ENCODE measurements at regions not wholly inside any gene's neighbourhood (a gene's known extent, or its start where the extent isn't known, plus 50 kb on each side); places are given as distances from the start of the nearest gene placed in this dataset.

GRCh38 chr4:18536428-18536827 is 514.9 kb upstream of the LCORL start:
- no peak overlapping the region for H3K4me3 ChIP-seq (ENCODE audit: low read depth, low read length)
- H3K27me3 ChIP-seq (ENCODE audit: insufficient read depth, low read length), result no peaks in the 10 kb centered on the region
- no peak overlapping the region for H3K27ac ChIP-seq (ENCODE audit: low read depth, low read length)
- H3K36me3 ChIP-seq (ENCODE audit: insufficient read depth, low read length), result no peaks in the 10 kb centered on the region
- H2AFZ ChIP-seq (ENCODE audit: low read length, unreplicated experiment), result no peak overlapping the region
- H3K79me2 ChIP-seq (ENCODE audit: control insufficient read depth, insufficient read depth, low read length, unreplicated experiment), result no peaks in the 10 kb centered on the region
- no peaks in the 10 kb centered on the region for H3K4me1 ChIP-seq (ENCODE audit: control insufficient read depth, insufficient read depth, low read length, unreplicated experiment)

- no peaks in the 10 kb centered on the region for H3K27me3 ChIP-seq (ENCODE audit: insufficient read depth, low read length)
- no peak overlapping the region for H3K27ac ChIP-seq (ENCODE audit: low read depth, low read length)
- H3K4me3 ChIP-seq (ENCODE audit: low read depth, low read length), result no peak overlapping the region
- H3K4me1 ChIP-seq (ENCODE audit: control insufficient read depth, insufficient read depth, low read length, unreplicated experiment), result no peaks in the 10 kb centered on the region
- H3K36me3 ChIP-seq (ENCODE audit: insufficient read depth, low read length), result no peaks in the 10 kb centered on the region
- H3K79me2 ChIP-seq (ENCODE audit: control insufficient read depth, insufficient read depth, low read length, unreplicated experiment), result no peaks in the 10 kb centered on the region
- no peak overlapping the region for H2AFZ ChIP-seq (ENCODE audit: low read length, unreplicated experiment)
These were observed 514.4 kb upstream of the LCORL start for GRCh38 chr4:18535948-18536347.

GRCh38 chr4:18533262-18533775 is 511.8 kb upstream of the LCORL start:
- Histone ChIP-seq H3K4me3 (ENCODE audit: low read depth, low read length) (no peak overlapping the region), H3K79me2 (ENCODE audit: control insufficient read depth, insufficient read depth, low read length, unreplicated experiment) (no peaks in the 10 kb centered on the region), H3K27me3 (ENCODE audit: insufficient read depth, low read length) (no peaks in the 10 kb centered on the region), H2AFZ (ENCODE audit: low read length, unreplicated experiment) (no peak overlapping the region), H3K36me3 (ENCODE audit: insufficient read depth, low read length) (no peaks in the 10 kb centered on the region), H3K27ac (ENCODE audit: low read depth, low read length) (no peak overlapping the region), H3K4me1 (ENCODE audit: control insufficient read depth, insufficient read depth, low read length, unreplicated experiment) (no peaks in the 10 kb centered on the region)

- Histone ChIP-seq H3K4me1 (ENCODE audit: control insufficient read depth, insufficient read depth, low read length, unreplicated experiment) (no peaks in the 10 kb centered on the region), H2AFZ (ENCODE audit: low read length, unreplicated experiment) (no peak overlapping the region), H3K36me3 (ENCODE audit: insufficient read depth, low read length) (no peaks in the 10 kb centered on the region), H3K27me3 (ENCODE audit: insufficient read depth, low read length) (no peaks in the 10 kb centered on the region), H3K27ac (ENCODE audit: low read depth, low read length) (no peak overlapping the region), H3K79me2 (ENCODE audit: control insufficient read depth, insufficient read depth, low read length, unreplicated experiment) (no peaks in the 10 kb centered on the region), H3K4me3 (ENCODE audit: low read depth, low read length) (no peak overlapping the region)
These were observed 510.2 kb upstream of the LCORL start for GRCh38 chr4:18531731-18532130.

DNA sequence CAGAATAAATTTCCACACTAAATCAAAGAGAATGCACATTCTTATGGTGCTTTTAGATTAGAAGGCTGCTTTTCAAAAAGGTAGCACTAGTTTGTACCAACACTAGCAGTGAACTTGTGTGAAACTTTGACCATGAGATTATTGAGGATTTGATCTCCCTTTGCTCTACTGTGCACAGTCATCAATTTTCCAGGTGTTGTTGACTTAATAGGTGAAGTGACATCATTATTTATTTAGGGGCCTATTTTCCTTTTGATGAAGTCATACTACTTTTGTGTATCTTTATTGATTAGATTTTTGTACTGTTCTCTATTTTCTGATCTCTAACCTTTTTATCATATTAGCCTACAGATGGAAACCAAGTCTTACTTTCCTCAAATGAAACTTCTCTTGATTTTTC is 507.9 kb upstream of the LCORL start:
- no peaks in the 10 kb centered on the region for H3K27me3 ChIP-seq (ENCODE audit: insufficient read depth, low read length)
- H3K4me3 ChIP-seq (ENCODE audit: low read depth, low read length), result no peak overlapping the region
- H2AFZ ChIP-seq (ENCODE audit: low read length, unreplicated experiment), result no peak overlapping the region
- H3K27ac ChIP-seq (ENCODE audit: low read depth, low read length), result no peak overlapping the region
- no peaks in the 10 kb centered on the region for H3K79me2 ChIP-seq (ENCODE audit: control insufficient read depth, insufficient read depth, low read length, unreplicated experiment)
- no peaks in the 10 kb centered on the region for H3K4me1 ChIP-seq (ENCODE audit: control insufficient read depth, insufficient read depth, low read length, unreplicated experiment)
- no peaks in the 10 kb centered on the region for H3K36me3 ChIP-seq (ENCODE audit: insufficient read depth, low read length)

DNA sequence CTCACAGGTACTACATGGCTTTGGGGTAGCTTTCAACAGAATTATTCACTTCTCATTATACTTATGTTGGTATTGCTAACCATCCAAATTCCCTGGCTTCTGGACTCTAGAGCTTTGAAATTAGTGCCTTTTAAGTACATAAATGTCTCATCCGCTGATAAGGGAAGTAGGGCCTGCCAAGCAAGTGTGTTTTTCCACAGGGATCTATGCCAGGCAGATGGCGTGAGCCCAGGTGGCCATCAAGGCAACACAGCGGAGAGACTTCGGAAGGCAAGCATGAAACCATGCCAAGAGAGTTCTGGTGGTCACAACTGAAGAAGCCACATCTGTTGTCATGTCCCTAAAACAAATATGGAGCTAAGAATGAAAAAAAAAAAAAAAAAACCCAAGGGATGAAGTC is 503.1 kb upstream of the LCORL start:
- H3K79me2 ChIP-seq (ENCODE audit: control insufficient read depth, insufficient read depth, low read length, unreplicated experiment), result no peaks in the 10 kb centered on the region
- no peaks in the 10 kb centered on the region for H3K36me3 ChIP-seq (ENCODE audit: insufficient read depth, low read length)
- no peaks in the 10 kb centered on the region for H3K4me1 ChIP-seq (ENCODE audit: control insufficient read depth, insufficient read depth, low read length, unreplicated experiment)
- H3K27me3 ChIP-seq (ENCODE audit: insufficient read depth, low read length), result no peaks in the 10 kb centered on the region
- H2AFZ ChIP-seq (ENCODE audit: low read length, unreplicated experiment), result no peak overlapping the region
- H3K4me3 ChIP-seq (ENCODE audit: low read depth, low read length), result no peak overlapping the region
- no peak overlapping the region for H3K27ac ChIP-seq (ENCODE audit: low read depth, low read length)

- Histone ChIP-seq H3K79me2 (ENCODE audit: control insufficient read depth, insufficient read depth, low read length, unreplicated experiment) (no peaks in the 10 kb centered on the region), H3K27me3 (ENCODE audit: insufficient read depth, low read length) (no peaks in the 10 kb centered on the region), H3K36me3 (ENCODE audit: insufficient read depth, low read length) (no peaks in the 10 kb centered on the region), H3K27ac (ENCODE audit: low read depth, low read length) (no peak overlapping the region), H3K4me1 (ENCODE audit: control insufficient read depth, insufficient read depth, low read length, unreplicated experiment) (no peaks in the 10 kb centered on the region), H2AFZ (ENCODE audit: low read length, unreplicated experiment) (no peak overlapping the region), H3K4me3 (ENCODE audit: low read depth, low read length) (no peak overlapping the region)
These were observed 496.5 kb upstream of the LCORL start for GRCh38 chr4:18518098-18518497.

DNA sequence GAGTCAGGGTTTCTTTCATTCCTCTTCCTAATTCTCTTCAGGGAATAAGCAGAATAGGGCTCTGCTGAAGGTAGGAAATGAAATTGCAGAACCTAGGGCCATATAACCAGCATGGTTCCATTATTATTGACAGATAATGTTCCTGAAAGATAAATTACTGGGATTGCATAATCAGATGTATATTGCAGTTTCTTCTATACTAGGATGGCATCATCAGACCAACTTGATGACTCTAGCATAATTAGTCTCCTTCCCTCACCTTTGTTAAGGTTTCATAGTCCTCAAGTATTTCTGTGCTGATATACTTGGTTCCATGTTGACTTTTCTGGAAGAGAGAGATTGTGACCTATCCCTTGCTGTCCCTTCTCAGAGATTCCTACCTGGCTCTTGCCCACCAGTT is 492.3 kb upstream of the LCORL start:
- Histone ChIP-seq H2AFZ (ENCODE audit: low read length, unreplicated experiment) (no peak overlapping the region), H3K27me3 (ENCODE audit: insufficient read depth, low read length) (no peaks in the 10 kb centered on the region), H3K36me3 (ENCODE audit: insufficient read depth, low read length) (no peaks in the 10 kb centered on the region), H3K4me1 (ENCODE audit: control insufficient read depth, insufficient read depth, low read length, unreplicated experiment) (no peaks in the 10 kb centered on the region), H3K79me2 (ENCODE audit: control insufficient read depth, insufficient read depth, low read length, unreplicated experiment) (no peaks in the 10 kb centered on the region), H3K4me3 (ENCODE audit: low read depth, low read length) (no peak overlapping the region), H3K27ac (ENCODE audit: low read depth, low read length) (no peak overlapping the region)

GRCh38 chr4:18512718-18513117 is 491.2 kb upstream of the LCORL start:
- no peak overlapping the region for H3K4me3 ChIP-seq (ENCODE audit: low read depth, low read length)
- no peaks in the 10 kb centered on the region for H3K4me1 ChIP-seq (ENCODE audit: control insufficient read depth, insufficient read depth, low read length, unreplicated experiment)
- no peaks in the 10 kb centered on the region for H3K27me3 ChIP-seq (ENCODE audit: insufficient read depth, low read length)
- H3K27ac ChIP-seq (ENCODE audit: low read depth, low read length), result no peak overlapping the region
- H3K36me3 ChIP-seq (ENCODE audit: insufficient read depth, low read length), result no peaks in the 10 kb centered on the region
- no peaks in the 10 kb centered on the region for H3K79me2 ChIP-seq (ENCODE audit: control insufficient read depth, insufficient read depth, low read length, unreplicated experiment)
- no peak overlapping the region for H2AFZ ChIP-seq (ENCODE audit: low read length, unreplicated experiment)

DNA sequence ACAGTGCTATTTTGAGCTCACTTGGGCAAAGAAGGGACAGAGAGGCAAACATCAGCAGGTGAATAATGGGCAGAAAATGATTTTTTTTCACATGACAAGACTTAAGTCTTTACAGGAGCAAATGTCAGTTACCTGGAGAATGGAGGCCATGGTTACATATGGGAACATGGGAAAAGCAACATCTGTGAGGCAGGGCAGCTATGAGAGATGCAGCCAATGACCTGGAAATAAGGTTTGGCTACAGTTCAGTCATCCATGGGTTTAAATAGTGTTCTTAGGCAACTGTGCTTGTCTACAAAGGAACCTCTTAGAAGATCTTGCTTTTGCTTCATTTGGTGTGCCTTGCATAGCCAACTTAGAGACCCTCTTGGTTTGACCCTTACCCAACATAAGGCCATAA is 490.2 kb upstream of the LCORL start:
- Histone ChIP-seq H3K79me2 (ENCODE audit: control insufficient read depth, insufficient read depth, low read length, unreplicated experiment) (no peaks in the 10 kb centered on the region), H2AFZ (ENCODE audit: low read length, unreplicated experiment) (no peak overlapping the region), H3K27me3 (ENCODE audit: insufficient read depth, low read length) (no peaks in the 10 kb centered on the region), H3K36me3 (ENCODE audit: insufficient read depth, low read length) (no peaks in the 10 kb centered on the region), H3K4me1 (ENCODE audit: control insufficient read depth, insufficient read depth, low read length, unreplicated experiment) (no peaks in the 10 kb centered on the region), H3K27ac (ENCODE audit: low read depth, low read length) (no peak overlapping the region), H3K4me3 (ENCODE audit: low read depth, low read length) (no peak overlapping the region)

DNA sequence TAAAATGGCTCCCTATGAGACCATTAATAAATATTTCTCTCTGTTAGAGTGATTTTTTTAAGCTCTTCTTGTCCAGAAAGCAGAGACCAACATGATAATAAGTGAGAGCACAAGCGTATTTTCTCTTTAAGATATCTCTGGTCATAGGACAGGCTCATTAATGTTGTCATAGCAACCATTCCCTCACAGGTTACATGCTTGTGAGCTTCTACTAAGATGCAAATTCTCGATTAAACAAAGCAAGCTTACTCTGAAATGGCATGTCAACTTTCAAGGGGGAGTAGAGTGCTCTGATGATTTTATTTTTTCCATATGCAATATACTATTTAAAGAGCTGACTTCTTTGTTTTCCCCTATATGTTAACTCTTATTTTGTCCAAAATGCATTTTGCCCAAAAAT is 487.2 kb upstream of the LCORL start:
- no peaks in the 10 kb centered on the region for H3K79me2 ChIP-seq (ENCODE audit: control insufficient read depth, insufficient read depth, low read length, unreplicated experiment)
- H3K4me3 ChIP-seq (ENCODE audit: low read depth, low read length), result no peak overlapping the region
- H3K36me3 ChIP-seq (ENCODE audit: insufficient read depth, low read length), result no peaks in the 10 kb centered on the region
- no peaks in the 10 kb centered on the region for H3K27me3 ChIP-seq (ENCODE audit: insufficient read depth, low read length)
- H3K4me1 ChIP-seq (ENCODE audit: control insufficient read depth, insufficient read depth, low read length, unreplicated experiment), result no peaks in the 10 kb centered on the region
- no peak overlapping the region for H3K27ac ChIP-seq (ENCODE audit: low read depth, low read length)
- H2AFZ ChIP-seq (ENCODE audit: low read length, unreplicated experiment), result no peak overlapping the region

Measured in ACC112 (cell line).